H1 (cell line): ENCODE measurements at regions not wholly inside any gene's neighbourhood (a gene's known extent, or its start where the extent isn't known, plus 50 kb on each side); places are given as distances from the start of the nearest gene placed in this dataset.

Source experiments
- ATF2 ChIP-seq: IDR thresholded peaks from 2 replicates; pipeline ENCODE4 v1.6.1; 2012; ENCODE audit warnings: low read length, inconsistent platforms
- CHD7 ChIP-seq: fragments of 300-600 bp; sonication (generic); IDR thresholded peaks from 2 replicates; pipeline ENCODE4 v1.7.1; 2012; ENCODE audit warnings: low read length, moderate library complexity, mild to moderate bottlenecking, inconsistent platforms; ENCODE audit not compliant: insufficient replicate concordance
- JUN ChIP-seq: IDR thresholded peaks from 2 replicates; pipeline ENCODE4 v1.6.1; 2011; ENCODE audit warnings: low read depth, mild to moderate bottlenecking, improper control_type of control experiment, low read length
- KDM5A ChIP-seq: fragments of 200-600 bp; IDR thresholded peaks from 2 replicates; pipeline ENCODE4 v1.7.1; 2012; ENCODE audit warnings: mild to moderate bottlenecking, low read length, inconsistent platforms, mixed read lengths
- RFX5 ChIP-seq: IDR thresholded peaks from 2 replicates; pipeline ENCODE4 v1.6.1; 2011; ENCODE audit warnings: low read depth, low read length, improper control_type of control experiment, borderline replicate concordance
- SAP30 ChIP-seq: fragments of 300-600 bp; sonication (generic); IDR thresholded peaks from 2 replicates; pipeline ENCODE4 v1.7.1; 2012; ENCODE audit warnings: low read length, moderate library complexity, mild to moderate bottlenecking, inconsistent platforms; ENCODE audit not compliant: insufficient read depth, insufficient replicate concordance
- SIRT6 ChIP-seq: IDR thresholded peaks from one replicate; pipeline ENCODE4 v1.7.1; 2012; ENCODE audit warnings: low read length, inconsistent platforms
- TAF7 ChIP-seq: optimal IDR thresholded peaks from 2 replicates; pipeline ENCODE3; 2011; ENCODE audit warnings: low read depth, mild to moderate bottlenecking, inconsistent platforms, low read length, moderate library complexity, borderline replicate concordance
- TCF12 ChIP-seq: IDR thresholded peaks from 2 replicates; pipeline ENCODE4 v1.6.1; 2011; ENCODE audit warnings: low read depth, mild to moderate bottlenecking, low read length
- YY1 ChIP-seq: IDR thresholded peaks from 2 replicates; pipeline ENCODE4 v1.6.1; 2011; ENCODE audit warnings: low read depth, mild to moderate bottlenecking, low read length

GRCh38 chr6:44576132-44576631 lies 188.7 kb downstream of the CDC5L start (continued):
- TF ChIP-seq CHD7: no peak
- TF ChIP-seq KDM5A: no peak
- no peak for TF ChIP-seq SAP30
- TF ChIP-seq YY1: no peak
- TF ChIP-seq RFX5: no peak
- no peak for TF ChIP-seq SIRT6
- TF ChIP-seq TCF12: no peak
- no peak for TF ChIP-seq TAF7
- TF ChIP-seq ATF2: no peak
- TF ChIP-seq JUN: no peak
